Calu3 (cell line): ENCODE measurements at regions not wholly inside any gene's neighbourhood (a gene's known extent, or its start where the extent isn't known, plus 50 kb on each side); places are given as distances from the start of the nearest gene placed in this dataset.

ENCODE experiments used
- BruUV-seq: library from RNA; stranded (reverse); fragments of 400-500 nt; replicated peaks from 2 replicates; lab custom pipeline; 2021; lab: Mats Ljungman, UMichigan
- CTCF ChIA-PET: fragments of 300-600 bp; sonication (Branson Sonifier 250); formaldehyde crosslinking; loops from one replicate; lab custom pipeline; 2022; ENCODE audit warnings: antibody characterized with exemption; lab: Charles Lee
- DNase-seq: peaks from one replicate; pipeline ENCODE4 v3.0.0; 2022
- H3K27ac Mint-ChIP-seq: one replicate; pipeline ENCODE4 v1.8.0; 2022; ENCODE audit warnings: mixed read lengths; ENCODE audit not compliant: unreplicated experiment
- H3K27me3 Mint-ChIP-seq: one replicate; pipeline ENCODE4 v1.8.0; 2022; ENCODE audit warnings: mixed read lengths; ENCODE audit not compliant: unreplicated experiment
- H3K36me3 Mint-ChIP-seq: one replicate; pipeline ENCODE4 v1.8.0; 2022; ENCODE audit warnings: mild to moderate bottlenecking, moderate library complexity, mixed read lengths; ENCODE audit not compliant: insufficient read depth, unreplicated experiment
- H3K4me1 Mint-ChIP-seq: one replicate; pipeline ENCODE4 v1.8.0; 2022; ENCODE audit warnings: mild to moderate bottlenecking, low read depth, mixed read lengths; ENCODE audit not compliant: unreplicated experiment
- H3K4me3 Mint-ChIP-seq: one replicate; pipeline ENCODE4 v1.8.0; 2022; ENCODE audit warnings: mild to moderate bottlenecking, low read depth, moderate library complexity, mixed read lengths; ENCODE audit not compliant: unreplicated experiment
- H3K9me3 Mint-ChIP-seq: one replicate; pipeline ENCODE4 v1.8.0; 2022; ENCODE audit warnings: low read depth, mixed read lengths; ENCODE audit not compliant: unreplicated experiment
- CTCF ChIP-seq: fragments of 200-600 bp; IDR thresholded peaks from one replicate; pipeline ENCODE4 v1.8.0; 2022; ENCODE audit warnings: antibody characterized with exemption; ENCODE audit not compliant: unreplicated experiment
- intact Hi-C: fragments of 100-400 bp; cut with micrococcal nuclease; formaldehyde crosslinking; loops from one replicate; pipeline ENCODE4 v1.10.0; 2022; ENCODE audit not compliant: unreplicated experiment

- intact Hi-C loops = no loop called here
- Mint-ChIP-seq H3K36me3 (no peaks in the 10 kb centered on the region), H3K9me3 (no peaks in the 10 kb centered on the region), H3K4me3 (no peak overlapping the region), H3K27me3 (peaks cover 13% of the 10 kb centered on the region), H3K4me1 (no peaks in the 10 kb centered on the region), H3K27ac (no peak overlapping the region)
- DNase-seq = no peak
- CTCF ChIA-PET = no interaction called here
- no TSS peak for BruUV-seq
- no peak for TF ChIP-seq CTCF
Measured at GRCh38 chr4:24192018-24192641, 302.3 kb upstream of the PPARGC1A start.

GRCh38 chr4:24190761-24191695, 301.2 kb upstream of the PPARGC1A start:
- no peak overlapping the region for H3K27ac Mint-ChIP-seq
- DNase-seq = no peak
- H3K4me3 Mint-ChIP-seq = no peak overlapping the region
- no peaks in the 10 kb centered on the region for H3K4me1 Mint-ChIP-seq
- no peaks in the 10 kb centered on the region for H3K9me3 Mint-ChIP-seq
- no peak for TF ChIP-seq CTCF
- intact Hi-C loops = no loop called here
- CTCF ChIA-PET = no interaction called here
- no peaks in the 10 kb centered on the region for H3K36me3 Mint-ChIP-seq
- peaks cover 13% of the 10 kb centered on the region for H3K27me3 Mint-ChIP-seq
- BruUV-seq = no TSS peak

GRCh38 chr4:24188459-24188858, 298.6 kb upstream of the PPARGC1A start:
- no peak overlapping the region for H3K27ac Mint-ChIP-seq
- no peak for DNase-seq
- no peaks in the 10 kb centered on the region for H3K4me1 Mint-ChIP-seq
- CTCF ChIA-PET = no interaction called here
- no peak for TF ChIP-seq CTCF
- BruUV-seq = no TSS peak
- H3K4me3 Mint-ChIP-seq = no peak overlapping the region
- peaks cover 13% of the 10 kb centered on the region for H3K27me3 Mint-ChIP-seq
- H3K36me3 Mint-ChIP-seq = no peaks in the 10 kb centered on the region
- no peaks in the 10 kb centered on the region for H3K9me3 Mint-ChIP-seq
- intact Hi-C loops = no loop called here

- intact Hi-C loops = no loop called here
- H3K4me3 Mint-ChIP-seq = no peak overlapping the region
- no peaks in the 10 kb centered on the region for H3K9me3 Mint-ChIP-seq
- peaks cover 6% of the 10 kb centered on the region for H3K27me3 Mint-ChIP-seq
- CTCF ChIA-PET = no interaction called here
- no peak overlapping the region for H3K27ac Mint-ChIP-seq
- no peak for TF ChIP-seq CTCF
- DNase-seq = no peak
- H3K36me3 Mint-ChIP-seq = no peaks in the 10 kb centered on the region
- H3K4me1 Mint-ChIP-seq = no peaks in the 10 kb centered on the region
- no TSS peak for BruUV-seq
Measured at GRCh38 chr4:24186466-24186865, 296.6 kb upstream of the PPARGC1A start.
